GM04504 (cell line): ENCODE measurements at regions not wholly inside any gene's neighbourhood (a gene's known extent, or its start where the extent isn't known, plus 50 kb on each side); places are given as distances from the start of the nearest gene placed in this dataset.
"Not testable (repeated sequence)": the region's sequence is repeated elsewhere in the genome, so short reads cannot be mapped to it uniquely, and the experiment has no call there.

Experiments
- DNase-seq: peaks from one replicate; pipeline ENCODE4 v3.0.0-alpha.2; 2012; ENCODE audit warnings: low read depth

DNA sequence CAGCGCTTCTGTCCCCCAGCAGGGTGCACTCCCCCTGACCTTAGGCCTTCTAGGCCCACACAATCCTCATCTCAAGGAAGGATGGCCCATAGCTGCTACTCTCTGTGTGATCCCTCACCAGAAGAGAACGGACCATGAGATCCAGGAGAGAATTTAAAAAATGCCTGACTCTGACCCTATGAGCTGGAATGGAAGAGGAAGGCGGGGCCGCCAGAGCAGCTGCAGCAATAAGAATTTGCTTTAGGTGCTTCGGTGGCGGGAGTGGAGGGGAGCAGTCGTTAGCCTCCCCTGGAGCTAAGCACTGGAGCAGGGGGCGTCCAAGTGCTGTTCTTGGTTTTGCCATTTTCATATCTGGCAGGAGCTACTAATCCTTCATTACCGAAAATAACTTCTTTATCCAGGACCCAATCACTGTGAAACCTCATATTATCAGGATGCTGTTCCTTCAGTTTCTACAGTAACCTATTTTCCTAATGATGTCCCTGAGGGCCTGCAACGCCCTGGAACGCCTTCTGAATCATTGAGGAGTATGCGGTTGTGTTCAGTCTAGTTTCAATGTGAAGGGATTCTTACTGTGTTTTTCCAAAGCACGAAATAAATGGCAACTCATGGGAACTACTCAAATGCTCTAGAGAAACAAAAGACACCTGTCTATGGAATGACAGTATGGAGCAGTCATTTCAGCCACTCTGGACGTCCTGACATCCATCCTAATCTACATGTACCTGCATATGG lies 105.1 kb upstream of the SIX2 start:
- no peak for DNase-seq

DNA sequence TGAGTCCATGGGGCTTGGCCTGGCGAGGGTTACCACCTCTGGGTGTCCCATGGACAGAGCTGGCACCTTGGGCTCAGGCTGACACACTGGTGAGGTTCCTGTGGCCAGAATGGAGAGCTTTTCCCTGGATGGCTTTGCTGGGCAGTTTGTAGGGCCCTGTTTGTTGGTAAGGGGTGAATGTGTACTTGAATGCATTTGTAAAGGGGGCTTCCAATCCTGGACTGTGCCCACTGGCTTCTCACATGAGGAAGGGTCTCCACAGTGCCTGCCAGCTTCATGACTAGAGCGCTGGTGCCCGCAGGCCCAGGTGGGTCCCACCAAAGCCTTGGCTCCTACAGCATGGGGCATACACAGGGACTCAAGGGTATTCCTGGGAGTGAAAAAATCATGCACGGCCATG lies 103.5 kb upstream of the SIX2 start:
- DNase-seq, result no peak

GRCh38 chr2:45105050-45105582 lies 95.9 kb upstream of the SIX2 start:
- DNase-seq, result no peak

GRCh38 chr2:45104429-45104828 lies 95.2 kb upstream of the SIX2 start:
- no peak for DNase-seq

DNA sequence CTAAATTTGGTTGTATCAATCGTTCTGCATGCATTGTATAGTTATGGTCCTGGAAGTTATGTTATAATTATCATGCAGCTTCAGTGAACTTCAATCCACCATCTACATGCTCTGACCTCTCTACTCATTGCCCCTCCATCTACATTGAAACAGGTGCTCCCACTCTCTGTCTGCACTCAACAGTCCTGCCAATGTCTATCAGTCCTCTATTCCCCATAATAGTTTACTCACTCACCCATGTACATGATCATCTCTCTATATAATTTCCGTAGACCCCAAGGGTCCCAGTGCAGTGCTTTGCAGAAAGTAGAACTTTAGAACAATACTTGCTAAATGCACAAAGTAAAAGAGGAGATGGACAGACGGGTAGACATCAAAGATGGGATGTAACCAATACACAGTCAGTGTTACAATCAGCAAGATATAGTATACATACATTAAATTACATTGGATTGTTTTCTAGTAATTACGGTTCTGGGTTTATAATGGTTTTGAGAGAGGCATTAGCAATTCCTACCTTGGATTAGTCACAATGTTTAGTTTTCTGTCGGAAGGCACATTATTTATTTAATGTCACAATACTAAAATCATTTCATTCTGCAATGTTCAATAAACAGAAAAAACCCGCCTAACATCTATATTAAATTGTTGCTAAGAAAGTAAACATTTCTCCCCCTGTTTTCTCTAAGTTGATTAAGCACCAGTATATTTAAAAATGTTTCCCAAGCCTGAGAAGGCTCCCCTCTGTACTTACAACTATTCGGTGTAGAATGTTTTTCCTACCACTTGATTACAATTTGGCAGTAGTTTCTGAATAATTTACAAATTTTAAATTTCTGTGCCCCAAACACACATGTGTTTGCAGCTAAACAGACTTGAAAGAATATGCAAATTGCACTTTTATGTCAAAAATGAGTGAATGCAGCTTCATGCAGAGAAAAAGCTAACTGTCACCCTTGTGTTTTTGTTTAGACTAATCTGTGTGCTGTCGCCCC lies 94.4 kb upstream of the SIX2 start:
- no peak for DNase-seq

DNA sequence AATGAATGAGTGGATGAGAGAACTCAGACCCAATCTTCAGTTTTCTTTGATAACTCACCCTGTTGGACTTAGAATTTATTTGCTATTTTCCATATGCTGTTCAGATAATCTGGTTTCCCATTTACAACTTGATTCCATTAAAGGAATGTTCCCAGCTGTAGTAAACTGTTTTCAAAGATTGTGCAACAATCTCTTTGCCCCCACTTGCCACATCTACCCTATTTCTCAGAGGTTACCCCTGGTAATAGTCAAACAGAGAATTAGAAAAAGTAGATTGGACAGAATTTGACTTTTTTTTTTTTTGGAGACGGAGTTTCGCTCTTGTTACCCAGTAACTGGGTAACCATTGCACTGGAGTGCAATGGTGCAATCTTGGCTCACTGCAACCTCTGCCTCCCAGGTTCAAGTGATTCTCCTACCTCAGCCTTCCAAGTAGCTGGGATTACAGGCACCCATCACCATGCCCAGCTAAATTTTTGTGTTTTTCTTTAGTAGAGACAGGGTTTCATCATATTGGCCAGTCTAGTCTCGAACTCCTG lies 93.4 kb upstream of the SIX2 start:
- no peak for DNase-seq

DNA sequence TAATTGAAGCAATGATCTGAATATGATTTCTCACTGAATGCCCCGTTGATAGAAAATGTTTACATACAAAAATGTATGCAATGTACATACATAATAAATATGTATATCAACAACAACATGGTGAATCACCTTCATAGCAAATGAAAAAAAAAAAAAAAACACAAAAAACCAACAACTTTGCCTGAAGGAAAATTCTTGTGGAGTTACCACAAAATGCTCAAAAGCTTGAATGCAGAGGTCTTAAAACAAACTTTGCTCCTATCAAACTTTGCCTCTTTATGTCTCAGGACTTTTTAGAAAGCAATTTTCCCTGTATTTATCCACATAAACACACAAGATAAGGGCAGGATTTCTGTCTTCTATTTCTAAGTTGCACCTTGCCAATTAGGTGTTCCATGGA lies 92.9 kb upstream of the SIX2 start:
- no peak for DNase-seq

DNA sequence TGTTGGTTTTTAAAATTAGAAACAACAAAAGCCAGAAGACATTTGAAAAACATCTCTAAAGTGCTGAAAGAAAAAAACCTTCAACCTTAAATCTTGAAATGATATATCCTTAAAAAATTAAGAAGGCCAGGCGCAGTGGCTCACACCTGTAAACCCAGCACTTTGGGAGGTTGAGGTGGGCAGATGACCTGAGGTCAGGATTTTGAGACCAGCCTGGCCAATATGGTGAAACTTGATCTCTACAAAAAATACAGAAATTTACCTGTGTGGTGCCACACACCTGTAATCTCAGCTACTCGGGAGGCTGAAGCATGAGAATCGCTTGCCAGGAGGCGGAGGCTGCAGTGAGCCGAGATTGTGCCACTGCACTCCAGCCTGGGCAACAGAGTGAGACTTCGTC lies 87.7 kb upstream of the SIX2 start:
- no peak for DNase-seq

GRCh38 chr2:45096038-45096437 lies 86.8 kb upstream of the SIX2 start:
- not testable (repeated sequence) for DNase-seq

DNA sequence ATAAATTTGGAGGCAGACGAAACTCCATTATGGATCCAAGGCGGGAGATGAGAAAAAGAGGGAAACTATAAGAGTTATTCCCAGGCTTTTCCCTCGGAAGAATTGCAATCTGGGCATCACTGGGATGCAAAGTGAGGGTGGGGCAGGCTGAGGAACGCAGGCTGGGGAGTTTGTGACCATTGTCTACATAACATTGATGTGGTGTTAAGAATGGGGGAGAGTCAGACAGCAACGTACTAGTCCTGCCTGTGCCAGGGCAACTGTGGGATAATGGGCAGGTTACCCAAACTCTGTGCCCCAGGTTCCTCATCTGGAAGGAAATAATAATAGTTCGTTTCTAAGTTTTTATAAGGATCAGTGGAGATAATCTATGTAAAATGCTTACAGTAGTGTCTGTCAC lies 84.4 kb upstream of the SIX2 start:
- no peak for DNase-seq

DNA sequence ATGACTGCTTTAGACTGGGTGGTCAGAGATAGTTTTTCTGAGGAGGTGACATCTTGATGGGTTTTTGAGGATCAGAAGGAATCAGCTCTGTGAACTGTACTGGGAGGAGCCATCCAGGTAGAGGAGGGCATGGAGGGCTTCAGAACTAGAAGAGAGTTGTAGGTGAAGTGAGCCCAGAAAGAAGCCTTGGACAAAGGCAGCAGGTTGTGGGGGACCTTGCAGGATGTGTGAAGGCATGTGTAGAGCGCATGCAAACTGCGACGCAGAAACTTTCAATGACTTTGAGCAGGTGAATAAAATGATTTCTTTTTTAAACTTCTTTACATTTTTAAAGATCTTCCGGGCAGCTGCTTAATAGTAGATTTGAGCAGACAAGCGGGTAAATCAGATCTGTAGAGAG lies 83.9 kb upstream of the SIX2 start:
- no peak for DNase-seq

DNA sequence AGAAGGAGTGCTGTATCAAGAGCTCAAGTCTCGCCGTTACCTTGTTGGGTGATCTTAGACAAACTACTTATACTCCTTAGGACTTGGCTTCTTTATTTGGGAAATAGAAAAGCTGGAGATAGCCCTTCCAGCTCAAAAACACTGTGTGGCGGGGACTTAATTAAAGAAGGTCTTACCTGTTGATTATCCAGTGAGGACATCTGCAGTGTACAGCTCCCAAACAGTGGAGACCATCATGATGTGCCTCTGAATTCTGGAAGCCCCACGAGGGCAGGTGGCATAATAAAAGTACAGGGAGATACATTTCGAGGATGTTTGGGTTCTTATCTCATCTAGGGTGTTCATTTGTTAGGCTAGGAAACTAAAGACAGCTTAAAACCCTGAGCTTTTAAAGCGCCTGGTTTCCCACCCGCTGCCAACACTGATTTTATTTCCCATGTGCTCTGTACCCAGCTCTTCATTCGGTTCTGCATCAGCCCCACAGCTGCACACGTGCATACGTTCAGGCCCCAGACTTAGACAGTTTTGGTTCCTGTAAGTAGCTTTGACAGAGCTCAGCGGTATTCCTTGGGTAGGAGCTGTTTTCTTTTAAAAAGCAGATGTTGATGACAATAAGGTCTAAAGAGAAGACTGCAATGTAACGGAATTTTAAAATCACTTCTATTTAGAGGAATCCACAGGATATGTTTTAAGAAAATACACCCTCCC lies 80.5 kb upstream of the SIX2 start:
- DNase-seq, result no peak

DNA sequence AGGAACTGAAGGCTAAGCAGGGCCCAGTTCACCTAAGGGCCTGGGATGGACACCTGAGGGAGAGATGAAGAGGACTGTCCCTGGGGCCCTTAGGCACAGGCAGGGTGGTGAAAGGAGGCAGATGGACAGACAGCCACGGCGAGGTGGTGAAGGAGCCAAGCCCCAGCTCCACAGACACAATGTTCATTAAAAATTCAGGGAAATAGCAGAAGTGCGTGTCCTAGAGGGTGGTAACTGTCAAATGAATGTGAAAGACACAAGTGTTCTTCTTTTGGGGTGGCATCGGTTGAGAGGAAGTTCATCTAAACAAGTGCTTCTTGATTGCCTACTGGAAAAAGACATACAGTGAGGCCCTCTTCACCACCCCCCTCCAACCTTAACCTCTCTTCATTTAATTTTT lies 76.2 kb upstream of the SIX2 start:
- no peak for DNase-seq

DNA sequence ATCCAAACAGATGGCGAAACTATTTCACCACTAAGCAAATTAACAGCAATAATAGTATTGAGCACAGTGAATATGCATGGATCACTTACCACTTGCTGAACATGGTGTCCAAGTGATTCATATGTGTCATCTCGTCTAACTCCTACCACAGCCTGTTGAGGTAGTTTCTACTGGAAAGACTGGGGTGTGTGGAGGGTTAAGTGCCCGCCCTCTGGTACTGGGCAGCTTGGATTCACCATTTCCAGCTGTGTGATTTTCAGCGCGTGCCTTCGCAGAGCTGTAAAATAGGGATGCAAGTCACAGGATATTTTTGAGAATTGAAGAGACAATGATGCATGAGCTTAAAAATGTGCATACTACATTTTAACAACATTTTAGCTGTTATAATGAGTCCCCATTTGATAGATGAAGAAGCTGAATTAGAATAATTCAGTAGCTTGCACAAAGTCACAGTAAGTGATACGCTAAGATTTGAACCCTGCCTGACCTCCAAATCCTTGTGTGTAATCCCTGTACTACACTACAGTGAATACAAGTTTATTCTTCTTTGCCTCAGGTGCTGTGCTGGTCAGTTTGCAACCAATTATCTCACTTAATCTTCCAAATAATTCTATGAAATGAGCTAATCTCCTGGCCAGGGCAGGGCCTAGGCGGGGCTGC lies 75.2 kb upstream of the SIX2 start:
- DNase-seq, result no peak

DNA sequence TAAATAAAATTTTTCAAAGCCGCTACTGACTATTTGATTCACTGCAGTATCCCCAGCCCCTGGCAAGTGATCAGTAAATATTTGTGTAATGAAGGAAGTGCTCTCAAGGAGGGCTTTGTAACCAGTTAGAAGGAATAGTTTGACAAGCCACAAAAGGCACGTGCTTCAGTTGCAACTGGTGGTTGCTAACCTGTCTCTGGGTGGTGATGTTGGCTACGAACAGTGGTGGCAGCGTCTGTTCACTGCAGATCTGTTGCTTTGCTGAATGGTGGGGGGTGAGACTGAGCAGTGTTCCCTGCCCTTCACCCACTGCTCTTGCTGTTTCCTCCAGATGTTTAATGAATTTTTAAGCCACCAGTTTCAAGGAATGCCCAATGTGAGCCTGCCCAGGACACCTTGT lies 73.9 kb upstream of the SIX2 start:
- DNase-seq, result no peak

- no peak for DNase-seq
Measured at GRCh38 chr2:45074713-45075112, 65.5 kb upstream of the SIX2 start.

DNA sequence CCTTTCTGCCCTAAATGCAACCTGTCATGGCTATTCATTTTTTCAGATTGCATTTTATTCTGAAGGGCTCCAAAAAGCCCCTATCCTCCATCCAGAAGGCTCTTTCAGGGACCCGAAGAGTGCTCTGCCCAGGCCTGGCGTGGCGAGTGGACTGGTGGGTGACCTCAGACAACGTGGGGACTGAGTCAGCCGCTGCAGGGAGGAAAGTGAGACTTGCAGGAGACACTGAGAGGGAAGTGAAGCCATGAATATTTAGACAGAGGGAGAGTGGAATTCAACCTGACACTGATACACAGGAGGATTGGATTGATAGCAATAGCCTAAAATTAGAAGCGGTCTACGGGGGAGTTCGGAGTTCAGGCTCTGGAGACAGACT lies 63.6 kb upstream of the SIX2 start:
- no peak for DNase-seq

GRCh38 chr2:45072064-45072861 lies 63.0 kb upstream of the SIX2 start:
- DNase-seq, result no peak

- no peak for DNase-seq
Measured at GRCh38 chr2:45070113-45070652, 60.9 kb upstream of the SIX2 start.

DNA sequence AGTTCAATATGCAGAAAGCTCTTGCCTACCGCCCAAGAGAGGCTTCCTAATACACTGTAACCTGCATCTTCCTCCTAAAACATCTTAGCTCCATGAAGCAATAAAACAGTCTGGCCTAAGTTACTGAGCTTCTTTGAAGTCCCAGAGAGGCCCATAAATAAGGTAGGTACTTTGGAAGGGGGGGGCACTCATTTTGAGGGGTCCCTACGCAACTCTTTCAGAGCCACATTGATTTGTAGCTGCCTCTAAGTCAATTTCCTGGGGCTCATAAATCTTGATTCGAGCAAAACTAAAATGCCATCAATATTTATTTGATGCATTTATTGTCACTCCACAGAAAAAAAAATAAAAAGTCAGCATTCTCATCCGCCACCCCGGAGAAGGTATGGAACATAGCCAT lies 60.4 kb upstream of the SIX2 start:
- no peak for DNase-seq
